ENCODE measurements at regions not wholly inside any gene's neighbourhood (a gene's known extent, or its start where the extent isn't known, plus 50 kb on each side); places are given as distances from the start of the nearest gene placed in this dataset.

- no peak overlapping the region for H4K8ac ChIP-seq (replicated peaks; ENCODE audit: insufficient read length, low read depth, low read length)
- no peak overlapping the region for H3K4me2 ChIP-seq (ENCODE audit: insufficient read depth, insufficient read length, low read length)
- no peak overlapping the region for H2BK15ac ChIP-seq (ENCODE audit: low read depth, low read length)
- H2BK5ac ChIP-seq (ENCODE audit: insufficient read length, low read length) = no peak overlapping the region
- no peak overlapping the region for H3K14ac ChIP-seq (ENCODE audit: insufficient read depth, low read length)
- H2BK120ac ChIP-seq (ENCODE audit: low read depth, low read length, poor library complexity, severe bottlenecking) = no peak overlapping the region
- H2AFZ ChIP-seq (ENCODE audit: low read length) = no peak overlapping the region
- H3K56ac ChIP-seq (ENCODE audit: insufficient read length, low read depth, low read length) = no peak overlapping the region
- no peaks in the 10 kb centered on the region for H3K79me1 ChIP-seq (ENCODE audit: insufficient read depth, low read depth, low read length, poor library complexity, severe bottlenecking)
- Mint-ChIP-seq H3K27ac (no peak overlapping the region), H3K4me3 (no peak overlapping the region), H3K27me3 (ENCODE audit: low read depth) (no peaks in the 10 kb centered on the region), H3K4me1 (no peaks in the 10 kb centered on the region), H3K9me3 (peaks cover 0 to 10% of the 10 kb centered on the region in 2 experiments; a peak in 3 of 5 replicates), H3K36me3 (ENCODE audit: insufficient read depth in 1 of 3, low read depth in 3 of 3) (no peaks in the 10 kb centered on the region; a peak in 1 of 7 replicates)
- no peak overlapping the region for H3K9ac ChIP-seq (ENCODE audit: extremely low read depth, insufficient read length, low read length)
- H3K4ac ChIP-seq (ENCODE audit: low read depth, low read length) = no peak overlapping the region
- no peak overlapping the region for H3K18ac ChIP-seq (ENCODE audit: insufficient read length, low read depth, low read length)
- H4K20me1 ChIP-seq (ENCODE audit: control insufficient read depth, insufficient read depth, insufficient read length) = no peaks in the 10 kb centered on the region
- no peak overlapping the region for H2AK5ac ChIP-seq (ENCODE audit: insufficient read length, low read length)
- H3K9me3 ChIP-seq (ENCODE audit: control insufficient read depth, low read depth, low read length) = no peaks in the 10 kb centered on the region
- H3T11ph ChIP-seq (ENCODE audit: low read length) = no peak overlapping the region
- H3K27ac ChIP-seq (ENCODE audit: insufficient read length, low read depth, low read length) = no peak overlapping the region
- no peak overlapping the region for H4K91ac ChIP-seq (ENCODE audit: insufficient read length, low read depth, low read length)
- no peak for DNase-seq
- TF ChIP-seq CTCF (conservative IDR thresholded peaks at IDR 0.05) = no peak
- H3K79me2 ChIP-seq (ENCODE audit: insufficient read depth, low read length) = no peaks in the 10 kb centered on the region
- no peaks in the 10 kb centered on the region for H3K4me1 ChIP-seq (ENCODE audit: insufficient read depth, low read length)
- no peak overlapping the region for H3K23ac ChIP-seq (ENCODE audit: insufficient read length, low read depth, low read length)
- no peak overlapping the region for H4K5ac ChIP-seq (ENCODE audit: insufficient read length, low read depth, low read length)
- no peak overlapping the region for H2BK12ac ChIP-seq (ENCODE audit: insufficient read length, low read depth, low read length)
- H3K27me3 ChIP-seq (ENCODE audit: insufficient read depth, low read length) = no peaks in the 10 kb centered on the region
- WGBS (ENCODE audit: extremely low coverage, insufficient read length, low lambda C conversion rate) = no CpG with 5 or more reads among the region's 3 CpGs
- H2BK20ac ChIP-seq (ENCODE audit: low read depth, low read length, poor library complexity, severe bottlenecking) = no peak overlapping the region
- H3K23me2 ChIP-seq (ENCODE audit: insufficient read length, low read depth, low read length, poor library complexity, severe bottlenecking) = no peaks in the 10 kb centered on the region
Observed at GRCh38 chr13:76737526-76737925, 148.7 kb downstream of the KCTD12 start.
